SK-N-SH (cell line): ENCODE measurements at regions not wholly inside any gene's neighbourhood (a gene's known extent, or its start where the extent isn't known, plus 50 kb on each side); places are given as distances from the start of the nearest gene placed in this dataset.

ENCODE experiments used
- CTCF ChIA-PET: fragments of 300-600, 350-600 bp; formaldehyde crosslinking; extraction: SDS; loops from one replicate; lab custom pipeline; 2021; lab: Yijun Ruan, JAX
- POLR2A ChIA-PET: fragments of 350-600 bp; sonication (Branson Sonifier 250); formaldehyde crosslinking; extraction: SDS; loops from one replicate; lab custom pipeline; 2020; ENCODE audit warnings: antibody characterized with exemption, inconsistent platforms; lab: Yijun Ruan, JAX
- DNase-seq: peaks from one replicate; pipeline ENCODE4 v3.0.0; 2012
- H2AFZ ChIP-seq: fragments of 200-600 bp; sonication (generic); 2 replicates; pipeline ENCODE4 v1.8.1; 2016; ENCODE audit warnings: antibody characterized with exemption, mild to moderate bottlenecking, low read depth
- H3F3A ChIP-seq: fragments of 200-600 bp; sonication (generic); replicated peaks from 2 replicates; pipeline ENCODE3; 2016; ENCODE audit warnings: antibody characterized with exemption, mild to moderate bottlenecking; ENCODE audit not compliant: insufficient read depth
- H3K27ac ChIP-seq, 2 experiments: fragments of 200-500 bp in 1 of 2; fragments of 200-600 bp in 1 of 2; sonication (Bioruptor generic) in 1 of 2; sonication (generic), shearing (Covaris generic) in 1 of 2; 2 replicates each; pipeline versions ENCODE4 v1.5.1 to v1.6.1; 2014 to 2016; ENCODE audit warnings: low read depth in 2 of 2, inconsistent platforms in 1 of 2, low read length in 1 of 2, mild to moderate bottlenecking in 1 of 2, mixed read lengths in 1 of 2
- H3K27me3 ChIP-seq: fragments of 200-600 bp; sonication (generic), shearing (Covaris generic); 2 replicates; pipeline ENCODE4 v1.6.1; 2016; ENCODE audit warnings: mixed run types; ENCODE audit not compliant: insufficient read depth
- H3K36me3 ChIP-seq, 2 experiments: fragments of 200-500 bp in 1 of 2; fragments of 200-600 bp in 1 of 2; sonication (Bioruptor generic) in 1 of 2; sonication (generic) in 1 of 2; replicated peaks in 1 of 2; 2 replicates each; pipeline versions ENCODE3 to v1.5.1; 2014 to 2016; ENCODE audit warnings: low read length in 1 of 2, mild to moderate bottlenecking in 1 of 2; ENCODE audit not compliant: insufficient read depth in 2 of 2, control insufficient read depth in 1 of 2
- H3K4me1 ChIP-seq, 2 experiments: fragments of 200-500 bp in 1 of 2; fragments of 200-600 bp in 1 of 2; sonication (Bioruptor generic) in 1 of 2; sonication (generic), shearing (Covaris generic) in 1 of 2; 2 replicates each; pipeline versions ENCODE4 v1.5.1 to v1.6.1; 2014 to 2016; ENCODE audit warnings: low read depth in 1 of 2, low read length in 1 of 2, mixed run types in 1 of 2; ENCODE audit not compliant: insufficient read depth in 2 of 2, control insufficient read depth in 1 of 2
- H3K4me2 ChIP-seq: fragments of 200-600 bp; sonication (generic), shearing (Covaris generic); 2 replicates; pipeline ENCODE4 v1.6.1; 2017; ENCODE audit warnings: mixed run types
- H3K4me3 ChIP-seq, 2 experiments: fragments of 200-500 bp in 1 of 2; fragments of 200-600 bp in 1 of 2; sonication (Bioruptor generic) in 1 of 2; sonication (generic), shearing (Covaris generic) in 1 of 2; 2 replicates each; pipeline versions ENCODE4 v1.5.1 to v1.8.1; 2014 to 2016; ENCODE audit warnings: low read depth in 2 of 2, inconsistent platforms in 1 of 2, low read length in 1 of 2, mild to moderate bottlenecking in 1 of 2, mixed read lengths in 1 of 2, moderate library complexity in 1 of 2
- H3K79me2 ChIP-seq: fragments of 200-600 bp; sonication (generic); 2 replicates; pipeline ENCODE4 v1.8.1; 2017; ENCODE audit warnings: mild to moderate bottlenecking; ENCODE audit not compliant: insufficient read depth
- H3K9ac ChIP-seq: fragments of 200-600 bp; sonication (generic); 2 replicates; pipeline ENCODE4 v1.6.1; 2017; ENCODE audit warnings: mixed run types
- H3K9me2 ChIP-seq: fragments of 200-600 bp; sonication (generic); 2 replicates; pipeline ENCODE4 v1.6.1; 2017; ENCODE audit warnings: mixed run types
- H3K9me3 ChIP-seq: fragments of 200-600 bp; sonication (generic); 2 replicates; pipeline ENCODE4 v1.6.1; 2017; ENCODE audit warnings: mixed run types, mild to moderate bottlenecking, moderate library complexity
- H4K20me1 ChIP-seq: fragments of 200-600 bp; sonication (generic); 2 replicates; pipeline ENCODE4 v1.6.1; 2017; ENCODE audit warnings: mild to moderate bottlenecking, mixed run types; ENCODE audit not compliant: insufficient read depth
- CHD2 ChIP-seq: fragments of 150-350 bp; IDR thresholded peaks from 2 replicates; pipeline ENCODE4 v1.6.1; 2018; ENCODE audit warnings: low read length; ENCODE audit not compliant: partially characterized antibody
- EP300 ChIP-seq, 2 experiments: IDR thresholded peaks; 2 replicates each; pipeline versions ENCODE4 v1.4.0 to v1.6.1; 2012; ENCODE audit warnings: borderline replicate concordance in 1 of 2, low read depth in 1 of 2, low read length in 1 of 2
- EZH2phosphoT487 ChIP-seq: fragments of 200-600 bp; sonication (generic); IDR thresholded peaks from 2 replicates; pipeline ENCODE4 v1.6.1; 2017; ENCODE audit warnings: low read depth, mixed run types, mild to moderate bottlenecking, antibody characterized with exemption, moderate library complexity, borderline replicate concordance
- FOSL2 ChIP-seq: IDR thresholded peaks from 2 replicates; pipeline ENCODE4 v1.4.0; 2012; ENCODE audit warnings: low read depth, mild to moderate bottlenecking, moderate library complexity, borderline replicate concordance
- GABPA ChIP-seq: IDR thresholded peaks from 2 replicates; pipeline ENCODE4 v1.4.0; 2012; ENCODE audit warnings: low read depth, mild to moderate bottlenecking
- GATA2 ChIP-seq: sonication (generic); formaldehyde crosslinking; IDR thresholded peaks from 2 replicates; pipeline ENCODE4 v1.5.0; 2020; ENCODE audit warnings: mild to moderate bottlenecking, missing genetic modification reagents
- MAX ChIP-seq: IDR thresholded peaks from 2 replicates; pipeline ENCODE4 v1.4.0; 2012; ENCODE audit warnings: low read depth
- MEF2A ChIP-seq: IDR thresholded peaks from 2 replicates; pipeline ENCODE4 v1.4.0; 2012; ENCODE audit warnings: low read depth, borderline replicate concordance
- NRF1 ChIP-seq: IDR thresholded peaks from 2 replicates; pipeline ENCODE4 v1.6.1; 2012; ENCODE audit warnings: low read depth, mild to moderate bottlenecking, low read length
- RXRA ChIP-seq: IDR thresholded peaks from 2 replicates; pipeline ENCODE4 v1.4.0; 2012; ENCODE audit warnings: low read depth, mild to moderate bottlenecking, borderline replicate concordance
- TAF1 ChIP-seq: IDR thresholded peaks from 2 replicates; pipeline ENCODE4 v1.6.1; 2012; ENCODE audit warnings: low read depth, mild to moderate bottlenecking, low read length, moderate library complexity, borderline replicate concordance
- TCF12 ChIP-seq: IDR thresholded peaks from 2 replicates; pipeline ENCODE4 v1.4.0; 2012
- TEAD4 ChIP-seq: IDR thresholded peaks from 2 replicates; pipeline ENCODE4 v1.4.0; 2012; ENCODE audit warnings: mild to moderate bottlenecking, borderline replicate concordance; ENCODE audit not compliant: insufficient read depth
- USF1 ChIP-seq: IDR thresholded peaks from 2 replicates; pipeline ENCODE4 v1.4.0; 2012; ENCODE audit warnings: low read depth, borderline replicate concordance
- WGBS: methylation state at CpG from one replicate; pipeline ENCODE4 v1.1.6; 2017; ENCODE audit warnings: low lambda C conversion rate; 5-methylcytosine and 5-hydroxymethylcytosine counted together

GRCh38 chrX:7503251-7503650, 339.7 kb upstream of the VCX start:
- H2AFZ ChIP-seq, result no peak overlapping the region
- TF ChIP-seq MAX (no peak), GABPA (no peak), GATA2 (CRISPR knock-in tag) (no peak), NRF1 (no peak), EZH2phosphoT487 (no peak), CHD2 (no peak)
- TF ChIP-seq, all 33 proteins: peak for 0
- WGBS, result 16% methylated on average over 5 of the region's 5 CpGs
- H3K79me2 ChIP-seq, result no peaks in the 10 kb centered on the region
- H3K4me1 ChIP-seq, result no peaks in the 10 kb centered on the region
- no peak for DNase-seq
- no peak overlapping the region for H3K4me3 ChIP-seq
- H3K36me3 ChIP-seq, result no peaks in the 10 kb centered on the region
- H3K4me2 ChIP-seq, result no peak overlapping the region
- H4K20me1 ChIP-seq, result no peaks in the 10 kb centered on the region
- ChIA-PET POLR2A (no interaction called here), CTCF (no interaction called here)
- H3F3A ChIP-seq, result no peaks in the 10 kb centered on the region
- no peak overlapping the region for H3K9ac ChIP-seq
- no peaks in the 10 kb centered on the region for H3K9me2 ChIP-seq
- H3K9me3 ChIP-seq, result no peaks in the 10 kb centered on the region
- no peak overlapping the region for H3K27ac ChIP-seq
- H3K27me3 ChIP-seq, result no peaks in the 10 kb centered on the region

GRCh38 chrX:7500386-7500785, 342.6 kb upstream of the VCX start:
- H3K4me3 ChIP-seq, result no peak overlapping the region
- no peaks in the 10 kb centered on the region for H4K20me1 ChIP-seq
- no peak for DNase-seq
- H3K36me3 ChIP-seq, result no peaks in the 10 kb centered on the region
- H3K9ac ChIP-seq, result no peak overlapping the region
- H3F3A ChIP-seq, result no peaks in the 10 kb centered on the region
- no peaks in the 10 kb centered on the region for H3K27me3 ChIP-seq
- ChIA-PET POLR2A (no interaction called here), CTCF (no interaction called here)
- H3K4me2 ChIP-seq, result no peak overlapping the region
- TF ChIP-seq TCF12, result no peak
- no peak for TF ChIP-seq EP300 (IDR thresholded peaks at IDR 0.05; ENCODE audit: borderline replicate concordance in 1 of 2, low read depth in 1 of 2, low read length in 1 of 2)
- TF ChIP-seq RXRA, result no peak
- no peak for TF ChIP-seq EZH2phosphoT487
- no peak for TF ChIP-seq MEF2A
- TF ChIP-seq USF1, result no peak
- TF ChIP-seq TAF1, result no peak
- TF ChIP-seq FOSL2, result no peak
- no peak for TF ChIP-seq GATA2 (CRISPR knock-in tag)
- no peak for TF ChIP-seq TEAD4
- H3K9me2 ChIP-seq, result no peaks in the 10 kb centered on the region
- 3% methylated on average over 3 of the region's 3 CpGs for WGBS
- H3K79me2 ChIP-seq, result no peaks in the 10 kb centered on the region
- H3K27ac ChIP-seq, result no peak overlapping the region
- H3K4me1 ChIP-seq, result no peaks in the 10 kb centered on the region
- H2AFZ ChIP-seq, result no peak overlapping the region
- no peaks in the 10 kb centered on the region for H3K9me3 ChIP-seq
